Bronchial epithelial cell (primary cell): ENCODE measurements at regions not wholly inside any gene's neighbourhood (a gene's known extent, or its start where the extent isn't known, plus 50 kb on each side); places are given as distances from the start of the nearest gene placed in this dataset.

Source experiments
- DNase-seq: peaks from one replicate; pipeline ENCODE4 v3.0.0-alpha.2; 2010; ENCODE audit warnings: low read depth
- FAIRE-seq: peaks from 2 replicates; lab custom pipeline; 2011; peaks lifted over from hg19 to GRCh38; lab: Jason Lieb, UNC
- H3K27me3 ChIP-seq: 2 replicates; pipeline ENCODE4 v1.5.1; 2011; ENCODE audit warnings: low read length; ENCODE audit not compliant: control insufficient read depth, insufficient read depth
- H3K36me3 ChIP-seq: 2 replicates; pipeline ENCODE4 v1.5.1; 2011; ENCODE audit warnings: low read length; ENCODE audit not compliant: control insufficient read depth, insufficient read depth
- H3K4me3 ChIP-seq: 2 replicates; pipeline ENCODE4 v1.5.1; 2011; ENCODE audit warnings: mild to moderate bottlenecking, low read depth, low read length, control low read depth
- CTCF ChIP-seq: IDR thresholded peaks from 2 replicates; pipeline ENCODE4 v1.5.1; 2011; ENCODE audit warnings: mild to moderate bottlenecking, moderate library complexity, low read length, control low read depth, inconsistent platforms; ENCODE audit not compliant: insufficient read depth, severe bottlenecking

- Histone ChIP-seq H3K27me3 (no peaks in the 10 kb centered on the region), H3K36me3 (no peaks in the 10 kb centered on the region), H3K4me3 (no peak overlapping the region)
- no peak for FAIRE-seq
- no peak for TF ChIP-seq CTCF
- DNase-seq, result no peak
Measured at GRCh38 chr11:119551420-119552105, 128.6 kb upstream of the THY1 start.

GRCh38 chr11:119550053-119550752 lies 127.2 kb upstream of the THY1 start:
- peak; percentile 17 for DNase-seq
- FAIRE-seq, result no peak
- Histone ChIP-seq H3K36me3 (no peaks in the 10 kb centered on the region), H3K27me3 (no peaks in the 10 kb centered on the region), H3K4me3 (no peak overlapping the region)
- TF ChIP-seq CTCF, result no peak

GRCh38 chr11:119547511-119547910 lies 124.5 kb upstream of the THY1 start:
- no peak for FAIRE-seq
- no peaks in the 10 kb centered on the region for H3K36me3 ChIP-seq
- TF ChIP-seq CTCF, result no peak
- H3K27me3 ChIP-seq, result no peaks in the 10 kb centered on the region
- H3K4me3 ChIP-seq, result no peak overlapping the region
- no peak for DNase-seq

- FAIRE-seq (no peak), DNase-seq (no peak)
- Histone ChIP-seq H3K36me3 (no peaks in the 10 kb centered on the region), H3K27me3 (no peaks in the 10 kb centered on the region), H3K4me3 (no peak overlapping the region)
- no peak for TF ChIP-seq CTCF
Measured at GRCh38 chr11:119545978-119546915, 123.3 kb upstream of the THY1 start.

GRCh38 chr11:119540370-119541125 lies 117.6 kb upstream of the THY1 start:
- no peak for TF ChIP-seq CTCF
- H3K4me3 ChIP-seq, result no peak overlapping the region
- H3K36me3 ChIP-seq, result no peaks in the 10 kb centered on the region
- FAIRE-seq (no peak), DNase-seq (no peak)
- peaks cover 7% of the 10 kb centered on the region for H3K27me3 ChIP-seq
